ENCODE measurements at regions not wholly inside any gene's neighbourhood (a gene's known extent, or its start where the extent isn't known, plus 50 kb on each side); places are given as distances from the start of the nearest gene placed in this dataset.

DNA sequence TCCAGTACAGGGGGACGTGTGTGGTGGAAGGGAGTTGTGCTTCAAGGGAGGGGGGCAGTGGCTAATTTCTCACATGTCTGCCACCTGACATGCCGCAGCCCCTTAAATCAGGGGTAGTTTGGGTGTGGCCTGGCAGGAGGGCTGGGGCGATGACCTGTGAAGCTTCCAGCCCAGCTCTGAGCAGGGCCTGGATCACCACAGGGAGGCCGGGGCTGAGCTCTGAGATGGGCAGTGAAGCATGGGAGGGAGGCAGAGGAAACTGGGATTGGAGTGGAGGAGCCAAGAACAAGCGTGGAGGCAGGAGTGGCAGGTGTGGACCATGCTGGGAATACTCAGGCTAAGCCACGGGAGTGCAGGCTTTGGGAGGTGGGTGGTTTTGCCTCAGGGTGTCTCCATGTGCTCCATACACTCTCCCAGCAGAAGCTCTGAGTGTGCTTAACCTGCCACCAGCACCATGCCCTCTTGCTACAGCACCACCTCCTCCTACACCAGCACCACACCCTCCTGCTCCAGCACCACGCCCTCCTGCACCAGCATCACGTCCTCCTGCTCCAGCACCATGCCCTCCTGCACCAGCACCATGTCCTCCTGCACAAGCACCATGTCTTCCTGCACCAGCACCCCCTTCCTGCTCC, 99.3 kb upstream of the SHH start:
- no peak for DNase-seq (ENCODE audit: low read depth in 4 of 6, low spot score in 6 of 6)
- H3K4me1 ChIP-seq (ENCODE audit: control insufficient read depth, insufficient read depth, low read length) = no peaks in the 10 kb centered on the region
- H3K36me3 ChIP-seq (ENCODE audit: control insufficient read depth, insufficient read depth, low read length) = no peaks in the 10 kb centered on the region
- WGBS (ENCODE audit: insufficient coverage) = 86% methylated on average over 6 of the region's 8 CpGs
- no peak overlapping the region for H3K27ac ChIP-seq (ENCODE audit: low read depth, low read length)
- no peak overlapping the region for H3K4me3 ChIP-seq (ENCODE audit: low read depth, low read length)
- H3K27me3 ChIP-seq (ENCODE audit: control insufficient read depth, insufficient read depth, low read length) = no peaks in the 10 kb centered on the region
- no peaks in the 10 kb centered on the region for H3K9me3 ChIP-seq (ENCODE audit: control insufficient read depth, insufficient read depth, low read length)

DNA sequence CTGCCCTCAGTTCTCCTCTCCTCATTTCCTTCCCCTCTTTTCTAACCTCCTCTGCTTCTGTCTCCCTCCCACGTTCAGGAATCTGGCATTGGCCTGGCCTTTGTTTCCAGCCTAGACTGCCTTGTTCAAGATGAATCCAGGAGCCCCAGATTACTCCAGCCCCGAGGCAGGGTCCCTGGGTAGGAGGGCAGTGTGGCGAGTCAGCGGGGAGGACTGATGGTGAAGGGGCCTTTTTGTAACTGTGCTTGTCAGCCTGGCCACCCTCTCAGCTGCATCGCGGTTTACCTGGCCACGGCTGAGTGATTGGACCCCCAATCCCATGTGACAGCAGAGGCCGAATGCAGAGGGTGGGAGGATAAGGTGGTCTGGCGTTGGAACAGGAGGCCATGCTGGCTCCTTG, 96.1 kb upstream of the SHH start:
- H3K36me3 ChIP-seq (ENCODE audit: control insufficient read depth, insufficient read depth, low read length) = no peaks in the 10 kb centered on the region
- no peaks in the 10 kb centered on the region for H3K9me3 ChIP-seq (ENCODE audit: control insufficient read depth, insufficient read depth, low read length)
- no peak overlapping the region for H3K27ac ChIP-seq (ENCODE audit: low read depth, low read length)
- H3K27me3 ChIP-seq (ENCODE audit: control insufficient read depth, insufficient read depth, low read length) = no peaks in the 10 kb centered on the region
- 84% methylated on average over 9 of the region's 9 CpGs for WGBS (ENCODE audit: insufficient coverage)
- no peak overlapping the region for H3K4me3 ChIP-seq (ENCODE audit: low read depth, low read length)
- H3K4me1 ChIP-seq (ENCODE audit: control insufficient read depth, insufficient read depth, low read length) = no peaks in the 10 kb centered on the region
- DNase-seq (ENCODE audit: low read depth in 4 of 6, low spot score in 6 of 6) = no peak

- no peaks in the 10 kb centered on the region for H3K36me3 ChIP-seq (ENCODE audit: control insufficient read depth, insufficient read depth, low read length)
- no peaks in the 10 kb centered on the region for H3K9me3 ChIP-seq (ENCODE audit: control insufficient read depth, insufficient read depth, low read length)
- H3K27ac ChIP-seq (ENCODE audit: low read depth, low read length) = no peak overlapping the region
- WGBS (ENCODE audit: insufficient coverage) = 82% methylated on average over 2 of the region's 8 CpGs
- H3K4me3 ChIP-seq (ENCODE audit: low read depth, low read length) = no peak overlapping the region
- DNase-seq (ENCODE audit: low read depth in 4 of 6, low spot score in 6 of 6) = peak in 1 of 6 donors; percentile 20
- no peaks in the 10 kb centered on the region for H3K27me3 ChIP-seq (ENCODE audit: control insufficient read depth, insufficient read depth, low read length)
- no peaks in the 10 kb centered on the region for H3K4me1 ChIP-seq (ENCODE audit: control insufficient read depth, insufficient read depth, low read length)
These were observed 95.4 kb upstream of the SHH start for GRCh38 chr7:155907450-155908200.

- no peak overlapping the region for H3K27ac ChIP-seq (ENCODE audit: low read depth, low read length)
- H3K27me3 ChIP-seq (ENCODE audit: control insufficient read depth, insufficient read depth, low read length) = no peaks in the 10 kb centered on the region
- H3K36me3 ChIP-seq (ENCODE audit: control insufficient read depth, insufficient read depth, low read length) = no peaks in the 10 kb centered on the region
- no peaks in the 10 kb centered on the region for H3K9me3 ChIP-seq (ENCODE audit: control insufficient read depth, insufficient read depth, low read length)
- H3K4me1 ChIP-seq (ENCODE audit: control insufficient read depth, insufficient read depth, low read length) = no peaks in the 10 kb centered on the region
- no peak overlapping the region for H3K4me3 ChIP-seq (ENCODE audit: low read depth, low read length)
- no peak for DNase-seq (ENCODE audit: low read depth in 4 of 6, low spot score in 6 of 6)
- WGBS (ENCODE audit: insufficient coverage) = 86% methylated on average over 11 of the region's 11 CpGs
These were observed 88.9 kb upstream of the SHH start for GRCh38 chr7:155901176-155901575.

DNA sequence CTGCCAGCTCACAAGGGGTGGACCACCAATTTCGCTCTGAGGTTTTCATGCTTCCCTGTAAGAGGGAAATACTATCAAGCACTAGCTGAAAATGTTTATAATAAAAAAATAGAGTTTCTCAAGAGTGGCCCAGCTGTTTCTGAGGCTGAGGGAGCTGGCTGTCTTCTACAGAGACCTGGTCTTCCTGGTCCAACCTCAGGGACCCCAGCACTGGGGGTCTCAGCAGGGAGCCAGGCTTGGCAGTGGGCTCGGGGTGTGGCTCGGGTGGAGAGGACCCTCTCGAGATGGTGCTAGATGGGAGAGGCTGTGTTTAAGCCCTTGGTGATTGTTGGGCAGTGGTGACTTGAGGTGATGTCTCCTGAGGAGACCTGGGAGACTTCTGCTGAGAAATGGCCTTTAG, 87.3 kb upstream of the SHH start:
- WGBS (ENCODE audit: insufficient coverage) = 96% methylated on average over 3 of the region's 4 CpGs
- Histone ChIP-seq H3K4me1 (ENCODE audit: control insufficient read depth, insufficient read depth, low read length) (no peaks in the 10 kb centered on the region), H3K9me3 (ENCODE audit: control insufficient read depth, insufficient read depth, low read length) (no peaks in the 10 kb centered on the region), H3K27me3 (ENCODE audit: control insufficient read depth, insufficient read depth, low read length) (no peaks in the 10 kb centered on the region), H3K27ac (ENCODE audit: low read depth, low read length) (no peak overlapping the region), H3K36me3 (ENCODE audit: control insufficient read depth, insufficient read depth, low read length) (no peaks in the 10 kb centered on the region), H3K4me3 (ENCODE audit: low read depth, low read length) (no peak overlapping the region)
- no peak for DNase-seq (ENCODE audit: low read depth in 4 of 6, low spot score in 6 of 6)

DNA sequence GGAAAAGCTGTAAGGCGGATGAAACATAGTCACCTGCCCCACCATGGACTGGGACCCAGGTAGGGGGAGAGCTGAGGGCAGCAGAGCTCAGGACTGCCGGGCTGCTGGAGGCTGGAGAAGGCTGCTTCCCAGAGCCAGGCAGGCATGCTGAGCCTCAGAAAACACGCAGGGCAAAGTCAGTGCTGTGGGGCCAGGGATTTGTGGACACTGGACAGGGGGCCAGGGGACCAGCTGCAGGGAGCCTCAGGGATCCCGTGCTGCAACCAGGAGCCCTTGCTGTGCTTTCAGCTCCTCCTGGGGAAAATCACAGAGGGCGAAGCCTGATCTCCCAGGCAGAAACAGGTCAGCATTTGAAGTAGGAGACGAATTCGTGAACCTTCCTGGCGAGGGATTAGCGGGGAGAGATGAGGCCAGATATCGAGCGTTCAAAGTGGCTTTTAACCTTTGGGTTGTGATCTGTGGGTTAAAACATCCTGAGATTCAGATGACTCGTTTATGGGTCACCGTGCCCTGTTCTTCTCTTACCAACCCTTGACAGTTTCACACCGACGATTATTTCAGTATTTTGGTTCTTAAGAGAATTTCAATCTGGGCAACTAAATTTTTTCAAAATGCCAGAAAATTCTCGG, 85.6 kb upstream of the SHH start:
- Histone ChIP-seq H3K36me3 (ENCODE audit: control insufficient read depth, insufficient read depth, low read length) (no peaks in the 10 kb centered on the region), H3K27me3 (ENCODE audit: control insufficient read depth, insufficient read depth, low read length) (no peaks in the 10 kb centered on the region), H3K27ac (ENCODE audit: low read depth, low read length) (no peak overlapping the region), H3K4me3 (ENCODE audit: low read depth, low read length) (no peak overlapping the region), H3K4me1 (ENCODE audit: control insufficient read depth, insufficient read depth, low read length) (no peaks in the 10 kb centered on the region), H3K9me3 (ENCODE audit: control insufficient read depth, insufficient read depth, low read length) (no peaks in the 10 kb centered on the region)
- no peak for DNase-seq (ENCODE audit: low read depth in 4 of 6, low spot score in 6 of 6)
- 94% methylated on average over 10 of the region's 16 CpGs for WGBS (ENCODE audit: insufficient coverage)

DNA sequence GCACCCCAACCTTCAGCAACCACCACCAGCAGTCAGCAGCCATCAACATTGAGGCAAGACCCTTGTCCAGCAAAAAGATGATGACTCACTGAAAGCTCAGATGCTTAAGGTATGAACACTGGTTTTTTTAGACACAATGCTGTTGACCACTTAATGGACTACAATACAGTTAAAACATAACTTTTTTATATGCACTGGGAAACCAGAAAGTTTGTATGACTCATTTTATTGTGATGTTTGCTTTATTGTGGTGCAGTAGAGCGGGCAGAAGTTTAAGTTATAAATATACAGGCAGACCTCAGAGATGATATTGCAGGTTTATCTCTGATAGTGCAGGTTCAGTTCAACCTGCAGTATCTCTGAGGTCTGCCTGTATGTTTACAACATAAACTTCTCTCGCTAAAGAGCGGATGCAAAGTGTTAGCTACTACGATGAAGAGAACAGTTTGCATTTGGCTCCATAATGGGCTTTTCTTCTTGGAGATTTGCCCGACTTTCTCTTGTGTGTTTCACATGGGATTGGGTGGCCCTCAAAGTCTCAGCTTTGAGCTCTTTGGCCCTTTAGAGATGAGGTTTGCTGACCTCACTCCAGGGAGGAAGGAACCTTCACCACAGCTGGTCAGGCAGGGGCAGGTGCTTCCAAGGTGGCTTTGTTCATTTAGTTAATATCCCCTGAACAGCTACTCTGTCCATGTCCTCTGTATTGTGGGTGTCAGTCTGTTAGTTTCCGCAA, 84.4 kb upstream of the SHH start:
- H3K4me1 ChIP-seq (ENCODE audit: control insufficient read depth, insufficient read depth, low read length) = no peaks in the 10 kb centered on the region
- H3K36me3 ChIP-seq (ENCODE audit: control insufficient read depth, insufficient read depth, low read length) = no peaks in the 10 kb centered on the region
- H3K4me3 ChIP-seq (ENCODE audit: low read depth, low read length) = no peak overlapping the region
- H3K9me3 ChIP-seq (ENCODE audit: control insufficient read depth, insufficient read depth, low read length) = no peaks in the 10 kb centered on the region
- WGBS (ENCODE audit: insufficient coverage) = 85% methylated on average over 4 of the region's 6 CpGs
- DNase-seq (ENCODE audit: low read depth in 4 of 6, low spot score in 6 of 6) = no peak
- no peaks in the 10 kb centered on the region for H3K27me3 ChIP-seq (ENCODE audit: control insufficient read depth, insufficient read depth, low read length)
- no peak overlapping the region for H3K27ac ChIP-seq (ENCODE audit: low read depth, low read length)

DNA sequence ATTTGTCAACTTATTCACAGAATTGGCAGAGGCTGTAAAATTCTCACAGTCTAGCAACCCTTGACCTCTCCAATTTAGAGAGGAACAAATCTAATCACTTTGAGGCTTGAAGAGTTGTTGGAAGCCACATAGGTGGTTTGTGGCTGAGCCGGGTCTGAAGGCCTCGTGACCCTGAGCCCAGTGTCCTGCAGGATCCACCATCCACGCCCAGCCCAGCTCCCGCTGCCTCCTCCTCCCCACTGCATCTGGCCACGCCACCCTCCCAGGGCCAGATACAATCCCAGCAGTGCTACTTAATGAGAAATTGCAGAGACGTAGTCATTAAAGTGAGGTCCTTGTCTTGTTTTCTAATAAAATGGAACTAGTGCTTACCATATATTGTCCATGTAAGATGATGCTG, 81.4 kb upstream of the SHH start:
- Histone ChIP-seq H3K27ac (ENCODE audit: low read depth, low read length) (no peak overlapping the region), H3K36me3 (ENCODE audit: control insufficient read depth, insufficient read depth, low read length) (no peaks in the 10 kb centered on the region), H3K4me1 (ENCODE audit: control insufficient read depth, insufficient read depth, low read length) (no peaks in the 10 kb centered on the region), H3K27me3 (ENCODE audit: control insufficient read depth, insufficient read depth, low read length) (no peaks in the 10 kb centered on the region), H3K9me3 (ENCODE audit: control insufficient read depth, insufficient read depth, low read length) (no peaks in the 10 kb centered on the region), H3K4me3 (ENCODE audit: low read depth, low read length) (no peak overlapping the region)
- WGBS (ENCODE audit: insufficient coverage) = 81% methylated on average over 5 of the region's 6 CpGs
- no peak for DNase-seq (ENCODE audit: low read depth in 4 of 6, low spot score in 6 of 6)

- no peak for DNase-seq (ENCODE audit: low read depth in 4 of 6, low spot score in 6 of 6)
- no peaks in the 10 kb centered on the region for H3K4me1 ChIP-seq (ENCODE audit: control insufficient read depth, insufficient read depth, low read length)
- no peaks in the 10 kb centered on the region for H3K9me3 ChIP-seq (ENCODE audit: control insufficient read depth, insufficient read depth, low read length)
- H3K4me3 ChIP-seq (ENCODE audit: low read depth, low read length) = no peak overlapping the region
- 85% methylated on average over 10 of the region's 12 CpGs for WGBS (ENCODE audit: insufficient coverage)
- H3K27ac ChIP-seq (ENCODE audit: low read depth, low read length) = no peak overlapping the region
- no peaks in the 10 kb centered on the region for H3K27me3 ChIP-seq (ENCODE audit: control insufficient read depth, insufficient read depth, low read length)
- H3K36me3 ChIP-seq (ENCODE audit: control insufficient read depth, insufficient read depth, low read length) = no peaks in the 10 kb centered on the region
These were observed 80.9 kb upstream of the SHH start for GRCh38 chr7:155893176-155893575.

Data from spinal cord (tissue), 9 donors.